ENCODE measurements at regions not wholly inside any gene's neighbourhood (a gene's known extent, or its start where the extent isn't known, plus 50 kb on each side); places are given as distances from the start of the nearest gene placed in this dataset.

DNA sequence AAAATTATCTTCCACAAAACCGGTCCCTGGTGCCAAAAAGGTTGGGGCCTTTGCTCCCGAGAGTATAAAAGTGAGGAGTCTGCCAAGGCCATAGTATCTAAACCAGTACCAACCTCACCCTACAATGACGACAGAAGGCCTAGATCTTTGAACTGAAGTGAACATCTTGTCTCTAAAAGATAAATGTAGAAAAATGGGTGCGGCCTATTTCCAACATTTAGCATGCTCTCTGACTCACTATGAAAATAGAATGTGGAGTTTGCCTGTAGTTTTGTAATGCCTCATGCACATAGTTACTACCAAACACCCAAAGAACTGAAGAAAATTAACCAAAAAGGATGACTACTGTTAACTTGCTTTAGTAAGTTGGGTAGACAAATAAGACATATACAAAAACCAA, 218.4 kb downstream of the SLITRK2 start:
- H3K14ac ChIP-seq (ENCODE audit: insufficient read depth, low read length): no peak overlapping the region
- no peak overlapping the region for H2BK15ac ChIP-seq (ENCODE audit: low read depth, low read length)
- H3T11ph ChIP-seq (ENCODE audit: low read length): no peak overlapping the region
- no CpG with 5 or more reads among the region's 4 CpGs for WGBS (ENCODE audit: extremely low coverage, insufficient read length, low lambda C conversion rate)
- no peak overlapping the region for H3K9ac ChIP-seq (ENCODE audit: extremely low read depth, insufficient read length, low read length)
- no peak overlapping the region for H2AFZ ChIP-seq (ENCODE audit: low read length)
- H2AK5ac ChIP-seq (ENCODE audit: insufficient read length, low read length): no peak overlapping the region
- Mint-ChIP-seq H3K36me3 (ENCODE audit: insufficient read depth in 1 of 3, low read depth in 3 of 3) (peaks cover 6 to 15% (median 7%) of the 10 kb centered on the region in 3 experiments; a peak in 6 of 7 replicates), H3K27ac (no peak overlapping the region), H3K4me3 (no peak overlapping the region; a peak in 1 of 5 replicates), H3K9me3 (peaks cover 77 to 78% of the 10 kb centered on the region in 2 experiments), H3K4me1 (no peaks in the 10 kb centered on the region), H3K27me3 (ENCODE audit: low read depth) (peaks cover 2% of the 10 kb centered on the region)
- no peak overlapping the region for H3K4ac ChIP-seq (ENCODE audit: low read depth, low read length)
- no peak overlapping the region for H4K8ac ChIP-seq (replicated peaks; ENCODE audit: insufficient read length, low read depth, low read length)
- no peak overlapping the region for H4K91ac ChIP-seq (ENCODE audit: insufficient read length, low read depth, low read length)
- H2BK5ac ChIP-seq (ENCODE audit: insufficient read length, low read length): no peak overlapping the region
- H3K79me2 ChIP-seq (ENCODE audit: insufficient read depth, low read length): no peaks in the 10 kb centered on the region
- no peaks in the 10 kb centered on the region for H3K4me1 ChIP-seq (ENCODE audit: insufficient read depth, low read length)
- no peak overlapping the region for H3K4me2 ChIP-seq (ENCODE audit: insufficient read depth, insufficient read length, low read length)
- H3K23ac ChIP-seq (ENCODE audit: insufficient read length, low read depth, low read length): no peak overlapping the region
- DNase-seq: no peak
- no peak overlapping the region for H2BK12ac ChIP-seq (ENCODE audit: insufficient read length, low read depth, low read length)
- no peaks in the 10 kb centered on the region for H4K20me1 ChIP-seq (ENCODE audit: control insufficient read depth, insufficient read depth, insufficient read length)
- no peaks in the 10 kb centered on the region for H3K23me2 ChIP-seq (ENCODE audit: insufficient read length, low read depth, low read length, poor library complexity, severe bottlenecking)
- H3K9me3 ChIP-seq (ENCODE audit: control insufficient read depth, low read depth, low read length): peaks cover 9% of the 10 kb centered on the region
- no peak overlapping the region for H3K18ac ChIP-seq (ENCODE audit: insufficient read length, low read depth, low read length)
- no peaks in the 10 kb centered on the region for H3K79me1 ChIP-seq (ENCODE audit: insufficient read depth, low read depth, low read length, poor library complexity, severe bottlenecking)
- no peak overlapping the region for H2BK20ac ChIP-seq (ENCODE audit: low read depth, low read length, poor library complexity, severe bottlenecking)
- H3K27ac ChIP-seq (ENCODE audit: insufficient read length, low read depth, low read length): no peak overlapping the region
- no peak overlapping the region for H2BK120ac ChIP-seq (ENCODE audit: low read depth, low read length, poor library complexity, severe bottlenecking)
- H4K5ac ChIP-seq (ENCODE audit: insufficient read length, low read depth, low read length): no peak overlapping the region
- H3K56ac ChIP-seq (ENCODE audit: insufficient read length, low read depth, low read length): no peak overlapping the region
- no peaks in the 10 kb centered on the region for H3K27me3 ChIP-seq (ENCODE audit: insufficient read depth, low read length)
- TF ChIP-seq, protein P1, sequence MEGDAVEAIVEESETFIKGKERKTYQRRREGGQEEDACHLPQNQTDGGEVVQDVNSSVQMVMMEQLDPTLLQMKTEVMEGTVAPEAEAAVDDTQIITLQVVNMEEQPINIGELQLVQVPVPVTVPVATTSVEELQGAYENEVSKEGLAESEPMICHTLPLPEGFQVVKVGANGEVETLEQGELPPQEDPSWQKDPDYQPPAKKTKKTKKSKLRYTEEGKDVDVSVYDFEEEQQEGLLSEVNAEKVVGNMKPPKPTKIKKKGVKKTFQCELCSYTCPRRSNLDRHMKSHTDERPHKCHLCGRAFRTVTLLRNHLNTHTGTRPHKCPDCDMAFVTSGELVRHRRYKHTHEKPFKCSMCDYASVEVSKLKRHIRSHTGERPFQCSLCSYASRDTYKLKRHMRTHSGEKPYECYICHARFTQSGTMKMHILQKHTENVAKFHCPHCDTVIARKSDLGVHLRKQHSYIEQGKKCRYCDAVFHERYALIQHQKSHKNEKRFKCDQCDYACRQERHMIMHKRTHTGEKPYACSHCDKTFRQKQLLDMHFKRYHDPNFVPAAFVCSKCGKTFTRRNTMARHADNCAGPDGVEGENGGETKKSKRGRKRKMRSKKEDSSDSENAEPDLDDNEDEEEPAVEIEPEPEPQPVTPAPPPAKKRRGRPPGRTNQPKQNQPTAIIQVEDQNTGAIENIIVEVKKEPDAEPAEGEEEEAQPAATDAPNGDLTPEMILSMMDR (conservative IDR thresholded peaks at IDR 0.05): no peak

Data from H9 (cell line).